ENCODE measurements at regions not wholly inside any gene's neighbourhood (a gene's known extent, or its start where the extent isn't known, plus 50 kb on each side); places are given as distances from the start of the nearest gene placed in this dataset.

- ATAC-seq, result no peak
- DNase-seq, result no peak
- no peaks in the 10 kb centered on the region for H3K27me3 Mint-ChIP-seq
- no peaks in the 10 kb centered on the region for H3K4me1 Mint-ChIP-seq
- no peaks in the 10 kb centered on the region for H3K36me3 Mint-ChIP-seq (ENCODE audit: low read depth)
- no peak overlapping the region for H3K27ac Mint-ChIP-seq
- no peaks in the 10 kb centered on the region for H3K9me3 Mint-ChIP-seq
- no peak overlapping the region for H3K4me3 Mint-ChIP-seq
Measured at GRCh38 chr1:103372866-103373265, 152.6 kb upstream of the RNPC3 start.

GRCh38 chr1:103371234-103371633 is 154.3 kb upstream of the RNPC3 start:
- no peak overlapping the region for H3K4me3 Mint-ChIP-seq
- H3K27me3 Mint-ChIP-seq, result no peaks in the 10 kb centered on the region
- no peaks in the 10 kb centered on the region for H3K4me1 Mint-ChIP-seq
- H3K27ac Mint-ChIP-seq, result no peak overlapping the region
- H3K9me3 Mint-ChIP-seq, result no peaks in the 10 kb centered on the region
- no peaks in the 10 kb centered on the region for H3K36me3 Mint-ChIP-seq (ENCODE audit: low read depth)
- no peak for ATAC-seq
- no peak for DNase-seq

GRCh38 chr1:103367186-103367585 is 158.3 kb upstream of the RNPC3 start:
- DNase-seq (no peak), ATAC-seq (no peak)
- Mint-ChIP-seq H3K27ac (no peak overlapping the region), H3K36me3 (ENCODE audit: low read depth) (no peaks in the 10 kb centered on the region), H3K27me3 (no peaks in the 10 kb centered on the region), H3K4me3 (no peak overlapping the region), H3K4me1 (no peaks in the 10 kb centered on the region), H3K9me3 (no peaks in the 10 kb centered on the region)

GRCh38 chr1:103365860-103366569 is 159.5 kb upstream of the RNPC3 start:
- Mint-ChIP-seq H3K4me3 (no peak overlapping the region), H3K27me3 (no peaks in the 10 kb centered on the region), H3K9me3 (no peaks in the 10 kb centered on the region), H3K27ac (no peak overlapping the region), H3K36me3 (ENCODE audit: low read depth) (no peaks in the 10 kb centered on the region), H3K4me1 (no peaks in the 10 kb centered on the region)
- ATAC-seq (peak; percentile 66), DNase-seq (no peak)

- Mint-ChIP-seq H3K9me3 (no peaks in the 10 kb centered on the region), H3K4me3 (no peak overlapping the region), H3K27ac (no peak overlapping the region), H3K36me3 (ENCODE audit: low read depth) (no peaks in the 10 kb centered on the region), H3K4me1 (no peaks in the 10 kb centered on the region), H3K27me3 (no peaks in the 10 kb centered on the region)
- ATAC-seq (no peak), DNase-seq (no peak)
Measured at GRCh38 chr1:103363008-103363365, 162.5 kb upstream of the RNPC3 start.

GRCh38 chr1:103362348-103363007 is 163.0 kb upstream of the RNPC3 start:
- no peak overlapping the region for H3K27ac Mint-ChIP-seq
- no peaks in the 10 kb centered on the region for H3K36me3 Mint-ChIP-seq (ENCODE audit: low read depth)
- no peak overlapping the region for H3K4me3 Mint-ChIP-seq

GRCh38 chr1:103353391-103353790 is 172.1 kb upstream of the RNPC3 start:
- Mint-ChIP-seq H3K9me3 (peaks cover 5% of the 10 kb centered on the region), H3K4me1 (no peaks in the 10 kb centered on the region), H3K4me3 (no peak overlapping the region), H3K36me3 (ENCODE audit: low read depth) (no peaks in the 10 kb centered on the region), H3K27ac (no peak overlapping the region), H3K27me3 (no peaks in the 10 kb centered on the region)
- DNase-seq (no peak), ATAC-seq (no peak)

More at GRCh38 chr1:103362348-103363007, 163.0 kb upstream of the RNPC3 start:
- Mint-ChIP-seq H3K27me3 (no peaks in the 10 kb centered on the region), H3K4me1 (no peaks in the 10 kb centered on the region), H3K9me3 (no peaks in the 10 kb centered on the region)
- DNase-seq (no peak), ATAC-seq (peak; percentile 20)

GRCh38 chr1:103348136-103348535 is 177.4 kb upstream of the RNPC3 start:
- no peaks in the 10 kb centered on the region for H3K36me3 Mint-ChIP-seq (ENCODE audit: low read depth)
- ATAC-seq, result no peak

GRCh38 chr1:103344930-103345329 is 180.6 kb upstream of the RNPC3 start:
- Mint-ChIP-seq H3K4me3 (no peak overlapping the region), H3K36me3 (ENCODE audit: low read depth) (no peaks in the 10 kb centered on the region), H3K27ac (no peak overlapping the region), H3K27me3 (no peaks in the 10 kb centered on the region), H3K4me1 (no peaks in the 10 kb centered on the region), H3K9me3 (no peaks in the 10 kb centered on the region)
- no peak for ATAC-seq
- no peak for DNase-seq

More at GRCh38 chr1:103348136-103348535, 177.4 kb upstream of the RNPC3 start:
- no peak overlapping the region for H3K27ac Mint-ChIP-seq
- no peak for DNase-seq
- no peaks in the 10 kb centered on the region for H3K4me1 Mint-ChIP-seq
- H3K4me3 Mint-ChIP-seq, result no peak overlapping the region
- no peaks in the 10 kb centered on the region for H3K9me3 Mint-ChIP-seq
- H3K27me3 Mint-ChIP-seq, result no peaks in the 10 kb centered on the region

- Mint-ChIP-seq H3K27ac (no peak overlapping the region), H3K4me1 (no peaks in the 10 kb centered on the region), H3K9me3 (no peaks in the 10 kb centered on the region), H3K27me3 (no peaks in the 10 kb centered on the region), H3K36me3 (ENCODE audit: low read depth) (no peaks in the 10 kb centered on the region), H3K4me3 (no peak overlapping the region)
- DNase-seq, result no peak
- no peak for ATAC-seq
Measured at GRCh38 chr1:103341377-103341880, 184.1 kb upstream of the RNPC3 start.

- Mint-ChIP-seq H3K4me1 (no peaks in the 10 kb centered on the region), H3K27ac (no peak overlapping the region), H3K27me3 (no peaks in the 10 kb centered on the region), H3K36me3 (ENCODE audit: low read depth) (no peaks in the 10 kb centered on the region), H3K9me3 (no peaks in the 10 kb centered on the region), H3K4me3 (no peak overlapping the region)
- no peak for DNase-seq
- no peak for ATAC-seq
Measured at GRCh38 chr1:103337779-103338178, 187.7 kb upstream of the RNPC3 start.

GRCh38 chr1:103336408-103336807 is 189.1 kb upstream of the RNPC3 start:
- no peaks in the 10 kb centered on the region for H3K9me3 Mint-ChIP-seq
- ATAC-seq (no peak), DNase-seq (no peak)
- no peaks in the 10 kb centered on the region for H3K4me1 Mint-ChIP-seq
- H3K36me3 Mint-ChIP-seq (ENCODE audit: low read depth), result no peaks in the 10 kb centered on the region
- no peak overlapping the region for H3K4me3 Mint-ChIP-seq
- no peaks in the 10 kb centered on the region for H3K27me3 Mint-ChIP-seq
- no peak overlapping the region for H3K27ac Mint-ChIP-seq

GRCh38 chr1:103333141-103333540 is 192.4 kb upstream of the RNPC3 start:
- ATAC-seq (no peak), DNase-seq (no peak)
- no peaks in the 10 kb centered on the region for H3K27me3 Mint-ChIP-seq
- H3K9me3 Mint-ChIP-seq, result no peaks in the 10 kb centered on the region
- no peaks in the 10 kb centered on the region for H3K4me1 Mint-ChIP-seq
- H3K4me3 Mint-ChIP-seq, result no peak overlapping the region
- no peak overlapping the region for H3K27ac Mint-ChIP-seq
- H3K36me3 Mint-ChIP-seq (ENCODE audit: low read depth), result no peaks in the 10 kb centered on the region

GRCh38 chr1:103327054-103327719 is 198.3 kb upstream of the RNPC3 start:
- H3K9me3 Mint-ChIP-seq, result peaks cover 9% of the 10 kb centered on the region
- H3K27ac Mint-ChIP-seq, result no peak overlapping the region
- DNase-seq (no peak), ATAC-seq (no peak)
- no peaks in the 10 kb centered on the region for H3K4me1 Mint-ChIP-seq
- H3K36me3 Mint-ChIP-seq (ENCODE audit: low read depth), result no peaks in the 10 kb centered on the region
- H3K27me3 Mint-ChIP-seq, result no peaks in the 10 kb centered on the region
- H3K4me3 Mint-ChIP-seq, result no peak overlapping the region

GRCh38 chr1:103326595-103326994 is 198.9 kb upstream of the RNPC3 start:
- H3K27ac Mint-ChIP-seq, result no peak overlapping the region
- no peaks in the 10 kb centered on the region for H3K36me3 Mint-ChIP-seq (ENCODE audit: low read depth)
- DNase-seq, result no peak
- ATAC-seq, result no peak
- H3K27me3 Mint-ChIP-seq, result no peaks in the 10 kb centered on the region
- H3K9me3 Mint-ChIP-seq, result peaks cover 12% of the 10 kb centered on the region
- H3K4me1 Mint-ChIP-seq, result no peaks in the 10 kb centered on the region
- H3K4me3 Mint-ChIP-seq, result no peak overlapping the region
